SH-SY5Y (cell line): ENCODE measurements at regions not wholly inside any gene's neighbourhood (a gene's known extent, or its start where the extent isn't known, plus 50 kb on each side); places are given as distances from the start of the nearest gene placed in this dataset.

ENCODE experiments used
- GATA2 ChIP-seq: IDR thresholded peaks from 2 replicates; pipeline ENCODE4 v1.6.1; 2011; ENCODE audit warnings: mild to moderate bottlenecking, low read depth, low read length
- GATA3 ChIP-seq: IDR thresholded peaks from 2 replicates; pipeline ENCODE4 v1.6.1; 2011; ENCODE audit warnings: low read depth, mild to moderate bottlenecking, low read length, moderate library complexity

DNA sequence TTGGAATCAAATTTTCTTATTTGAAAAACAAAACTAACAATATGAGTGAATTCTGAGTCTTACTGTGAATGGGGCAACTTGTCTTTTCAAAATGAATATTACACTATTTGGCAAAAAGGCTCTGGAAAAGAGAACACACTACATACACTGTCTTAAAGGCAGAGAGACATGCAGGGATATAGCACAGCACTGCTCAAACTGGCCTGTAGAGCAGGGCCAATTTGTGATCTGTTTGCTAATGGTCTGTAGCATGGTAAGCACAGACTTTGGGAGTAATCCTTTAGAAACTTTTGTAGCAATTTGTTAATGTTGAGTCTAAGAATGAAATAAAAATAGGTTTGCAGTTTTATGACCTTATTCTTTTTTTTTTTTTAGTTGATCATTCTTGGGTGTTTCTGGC lies 679.8 kb upstream of the SGO1 start:
- no peak for TF ChIP-seq GATA3
- TF ChIP-seq GATA2: no peak
